HCT116 (cell line): ENCODE measurements at regions not wholly inside any gene's neighbourhood (a gene's known extent, or its start where the extent isn't known, plus 50 kb on each side); places are given as distances from the start of the nearest gene placed in this dataset.

Source experiments
- ATAC-seq: fragments of 200-7000 bp; cut with Tn5 transposase; 2 replicates; pipeline ENCODE4 v1.9.1; 2020; ENCODE audit warnings: mild to moderate bottlenecking, moderate library complexity
- BruUV-seq: library from RNA; stranded (reverse); fragments of 400-500 nt; replicated peaks from 2 replicates; lab custom pipeline; 2021; lab: Mats Ljungman, UMichigan
- CTCF ChIA-PET: fragments of 300-600 bp; sonication (Branson Sonifier 250); formaldehyde crosslinking; loops from one replicate; lab custom pipeline; 2021; ENCODE audit warnings: antibody characterized with exemption; lab: Charles Lee
- POLR2A ChIA-PET: fragments of 300-600, 350-600 bp; sonication (Branson Sonifier 250); formaldehyde crosslinking; loops from one replicate; lab custom pipeline; 2021; ENCODE audit warnings: antibody characterized with exemption; lab: Charles Lee
- RAD21 ChIA-PET, 2 experiments: fragments of 300-600 bp; sonication (Branson Sonifier 250); formaldehyde crosslinking; loops; one replicate each; lab custom pipeline; 2023; ENCODE audit warnings: low total read pairs in 2 of 2; ENCODE audit not compliant: uncharacterized antibody in 2 of 2, unreplicated experiment in 2 of 2, low non-redundant PET in 1 of 2; lab: Charles Lee
- DNase-seq: peaks from one replicate; pipeline ENCODE4 v3.0.0-alpha.2; 2010; ENCODE audit warnings: low read depth, low spot score
- H2AFZ ChIP-seq: fragments of 200-600 bp; shearing (Covaris generic), sonication (generic); 2 replicates; pipeline ENCODE4 v1.6.1; 2017; ENCODE audit warnings: low read depth, mixed run types, mixed read lengths, antibody characterized with exemption, low read length; ENCODE audit not compliant: poor library complexity, severe bottlenecking
- H3K27ac ChIP-seq: 2 replicates; pipeline ENCODE4 v1.5.1; 2012; ENCODE audit warnings: low read depth, low read length
- H3K27me3 ChIP-seq: fragments of 200-600 bp; sonication (generic); 2 replicates; pipeline ENCODE4 v1.6.1; 2016; ENCODE audit warnings: mixed run types, low read length, mixed read lengths; ENCODE audit not compliant: insufficient read depth
- H3K36me3 ChIP-seq, 2 experiments: fragments of 200-500 bp in 1 of 2; fragments of 200-600 bp in 1 of 2; sonication (Bioruptor generic) in 1 of 2; sonication (generic) in 1 of 2; 2 replicates each; pipeline versions ENCODE4 v1.5.1 to v1.6.1; 2014 to 2016; ENCODE audit warnings: low read length in 2 of 2, inconsistent platforms in 1 of 2, mixed read lengths in 1 of 2, mixed run types in 1 of 2; ENCODE audit not compliant: insufficient read depth in 2 of 2, control insufficient read depth in 1 of 2
- H3K4me1 ChIP-seq, 2 experiments: fragments of 200-600 bp in 1 of 2; sonication (generic) in 1 of 2; 2 replicates each; pipeline versions ENCODE4 v1.5.1 to v1.6.1; 2012 to 2017; ENCODE audit warnings: low read length in 2 of 2, inconsistent platforms in 1 of 2, mild to moderate bottlenecking in 1 of 2, mixed read lengths in 1 of 2, mixed run types in 1 of 2, moderate library complexity in 1 of 2; ENCODE audit not compliant: insufficient read depth in 2 of 2, control insufficient read depth in 1 of 2
- H3K4me2 ChIP-seq: fragments of 200-600 bp; sonication (generic); 2 replicates; pipeline ENCODE4 v1.6.1; 2017; ENCODE audit warnings: mixed run types, low read length, mixed read lengths
- H3K4me3 ChIP-seq, 2 experiments: fragments of 200-600 bp in 1 of 2; sonication (generic) in 1 of 2; replicated peaks in 1 of 2; 2 replicates each; pipeline ENCODE4 v1.5.1; 2011 to 2016; ENCODE audit warnings: low read length in 2 of 2, control low read depth in 1 of 2, low read depth in 1 of 2, mild to moderate bottlenecking in 1 of 2, mixed read lengths in 1 of 2, mixed run types in 1 of 2
- H3K79me2 ChIP-seq: fragments of 200-600 bp; sonication (generic); 2 replicates; pipeline ENCODE4 v1.6.1; 2017; ENCODE audit warnings: mild to moderate bottlenecking, mixed run types, low read length, moderate library complexity, mixed read lengths; ENCODE audit not compliant: insufficient read depth
- H3K9ac ChIP-seq: fragments of 200-600 bp; sonication (generic); 2 replicates; pipeline ENCODE4 v1.6.1; 2016; ENCODE audit warnings: low read length, mixed read lengths
- H3K9me2 ChIP-seq: fragments of 200-600 bp; sonication (generic), shearing (Covaris generic); 2 replicates; pipeline ENCODE4 v1.6.1; 2017; ENCODE audit warnings: mixed run types, mild to moderate bottlenecking, moderate library complexity; ENCODE audit not compliant: insufficient read depth
- H3K9me3 ChIP-seq, 2 experiments: fragments of 200-500 bp in 1 of 2; fragments of 200-600 bp in 1 of 2; sonication (Bioruptor generic) in 1 of 2; sonication (generic) in 1 of 2; 2 replicates each; pipeline ENCODE4 v1.6.1; 2014 to 2017; ENCODE audit warnings: low read length in 2 of 2, mixed read lengths in 2 of 2, inconsistent platforms in 1 of 2, low read depth in 1 of 2, mild to moderate bottlenecking in 1 of 2, mixed run types in 1 of 2, moderate library complexity in 1 of 2; ENCODE audit not compliant: control insufficient read depth in 1 of 2, insufficient read depth in 1 of 2
- H4K20me1 ChIP-seq: fragments of 200-600 bp; sonication (generic), shearing (Covaris generic); 2 replicates; pipeline ENCODE4 v1.6.1; 2017; ENCODE audit warnings: mixed run types, mild to moderate bottlenecking, moderate library complexity; ENCODE audit not compliant: insufficient read depth
- CBX3 ChIP-seq: IDR thresholded peaks from 2 replicates; pipeline ENCODE4 v1.6.1; 2012; ENCODE audit warnings: low read depth
- CEBPB ChIP-seq: IDR thresholded peaks from 2 replicates; pipeline ENCODE4 v1.6.1; 2012; ENCODE audit warnings: low read depth
- ELF1 ChIP-seq: IDR thresholded peaks from 2 replicates; pipeline ENCODE4 v1.6.1; 2012; ENCODE audit warnings: low read depth, borderline replicate concordance
- EZH2 ChIP-seq: fragments of 200-600 bp; sonication (generic); IDR thresholded peaks from 2 replicates; pipeline ENCODE4 v1.6.1; 2017; ENCODE audit warnings: antibody characterized with exemption, mixed run types
- EZH2phosphoT487 ChIP-seq: fragments of 200-600 bp; IDR thresholded peaks from 2 replicates; pipeline ENCODE4 v1.6.1; 2018; ENCODE audit warnings: antibody characterized with exemption, borderline replicate concordance
- JUND ChIP-seq: IDR thresholded peaks from 2 replicates; pipeline ENCODE4 v1.6.1; 2012
- POLR2AphosphoS5 ChIP-seq: IDR thresholded peaks from 2 replicates; pipeline ENCODE4 v1.6.1; 2011; ENCODE audit warnings: mild to moderate bottlenecking, low read depth, low read length, moderate library complexity
- RAD21 ChIP-seq: IDR thresholded peaks from 2 replicates; pipeline ENCODE4 v1.6.1; 2012; ENCODE audit warnings: low read depth, mild to moderate bottlenecking
- SIN3A ChIP-seq: IDR thresholded peaks from 2 replicates; pipeline ENCODE4 v1.6.1; 2012; ENCODE audit warnings: low read depth
- SP1 ChIP-seq: IDR thresholded peaks from 2 replicates; pipeline ENCODE4 v1.6.1; 2012; ENCODE audit warnings: low read depth
- SRF ChIP-seq: IDR thresholded peaks from 2 replicates; pipeline ENCODE4 v1.6.1; 2012; ENCODE audit warnings: low read depth
- ZFX ChIP-seq: fragments of 450-650 bp; IDR thresholded peaks from 2 replicates; pipeline ENCODE4 v1.6.1; 2017
- ZNF274 ChIP-seq: fragments of 200-500 bp; sonication (Bioruptor generic); IDR thresholded peaks from 2 replicates; pipeline ENCODE4 v1.6.1; 2014; ENCODE audit warnings: mild to moderate bottlenecking, low read depth, low read length, inconsistent platforms
- intact Hi-C: fragments of 100-400 bp; cut with micrococcal nuclease; formaldehyde crosslinking; loops from 2 replicates; pipeline ENCODE4 v1.10.0; 2022
- TF ChIP-seq, protein P1 (sequence below): IDR thresholded peaks from 2 replicates; pipeline ENCODE4 v1.6.1; 2012; ENCODE audit warnings: low read depth
- TF ChIP-seq, protein P2 (sequence below): IDR thresholded peaks from 2 replicates; pipeline ENCODE4 v1.6.1; 2012
- TF ChIP-seq, protein P3 (sequence below): IDR thresholded peaks from 2 replicates; pipeline ENCODE4 v1.6.1; 2011; ENCODE audit warnings: mild to moderate bottlenecking, low read length, moderate library complexity; ENCODE audit not compliant: insufficient replicate concordance; ENCODE audit errors: extremely low read depth

DNA sequence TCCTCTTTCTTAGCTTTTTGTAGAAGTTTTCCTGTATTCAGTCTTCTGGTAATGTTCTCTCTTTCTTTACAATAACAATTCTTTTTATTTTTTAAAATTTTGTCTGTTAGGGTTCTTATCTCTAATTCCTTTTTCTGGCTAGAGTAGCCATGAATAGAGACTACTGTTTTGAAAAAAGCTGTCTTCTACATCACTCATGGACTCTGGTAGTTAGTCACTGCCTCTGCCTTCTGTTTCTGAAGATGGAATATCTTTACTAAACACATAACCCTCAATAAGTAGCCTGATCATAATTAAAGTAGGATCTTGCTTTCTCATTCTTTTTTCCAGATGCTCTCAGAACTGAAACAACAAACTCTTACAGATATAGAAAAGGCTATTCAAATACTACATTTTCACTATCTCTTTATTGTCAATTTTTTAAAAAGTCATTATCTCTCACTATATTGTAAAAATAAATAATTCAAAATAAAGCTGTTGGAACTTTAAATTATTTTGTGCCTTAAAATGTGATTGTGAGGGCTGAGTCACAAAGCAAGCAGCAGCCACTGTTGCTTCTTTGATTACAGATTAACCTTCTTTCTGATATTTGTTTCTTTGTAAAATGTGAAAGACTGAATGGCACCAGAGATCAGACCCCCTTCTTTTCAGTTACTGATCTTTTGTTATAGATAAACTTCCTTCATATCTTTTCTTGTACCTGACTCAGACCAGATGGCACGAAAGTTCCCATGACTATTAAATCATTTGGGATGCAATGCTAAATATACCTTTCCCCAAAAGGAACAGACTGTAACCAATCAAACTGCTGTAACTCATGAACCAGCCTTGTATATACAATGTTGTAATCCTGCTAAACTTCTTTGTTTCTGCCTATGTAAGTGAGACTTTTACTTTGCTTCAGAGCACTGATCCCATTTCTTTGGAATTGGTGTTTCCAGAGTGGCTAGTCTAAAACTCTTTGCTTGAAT lies 1159.5 kb downstream of the IGSF11 start:
- ATAC-seq: no peak
- Histone ChIP-seq H3K79me2 (no peaks in the 10 kb centered on the region), H3K27ac (no peak overlapping the region), H3K9ac (no peak overlapping the region), H3K36me3 (no peaks in the 10 kb centered on the region), H3K4me3 (no peak overlapping the region), H2AFZ (no peak overlapping the region), H3K4me2 (no peak overlapping the region), H3K9me3 (no peaks in the 10 kb centered on the region), H3K9me2 (no peaks in the 10 kb centered on the region), H3K4me1 (no peaks in the 10 kb centered on the region), H3K27me3 (peaks cover 4% of the 10 kb centered on the region; the same call in 1 of the 2 replicates), H4K20me1 (no peaks in the 10 kb centered on the region)
- no peak for DNase-seq
- POLR2A ChIA-PET: no interaction called here
- BruUV-seq: no TSS peak
- CTCF ChIA-PET: no interaction called here
- no peak for TF ChIP-seq EZH2phosphoT487
- TF ChIP-seq EZH2: no peak
- no peak for TF ChIP-seq ZNF274
- TF ChIP-seq CEBPB: no peak
- no peak for TF ChIP-seq POLR2AphosphoS5
- TF ChIP-seq ZFX: no peak
- TF ChIP-seq SP1: no peak
- TF ChIP-seq ELF1: no peak
- no peak for TF ChIP-seq RAD21
- no peak for TF ChIP-seq SRF
- TF ChIP-seq SIN3A: no peak
- TF ChIP-seq, protein P1, sequence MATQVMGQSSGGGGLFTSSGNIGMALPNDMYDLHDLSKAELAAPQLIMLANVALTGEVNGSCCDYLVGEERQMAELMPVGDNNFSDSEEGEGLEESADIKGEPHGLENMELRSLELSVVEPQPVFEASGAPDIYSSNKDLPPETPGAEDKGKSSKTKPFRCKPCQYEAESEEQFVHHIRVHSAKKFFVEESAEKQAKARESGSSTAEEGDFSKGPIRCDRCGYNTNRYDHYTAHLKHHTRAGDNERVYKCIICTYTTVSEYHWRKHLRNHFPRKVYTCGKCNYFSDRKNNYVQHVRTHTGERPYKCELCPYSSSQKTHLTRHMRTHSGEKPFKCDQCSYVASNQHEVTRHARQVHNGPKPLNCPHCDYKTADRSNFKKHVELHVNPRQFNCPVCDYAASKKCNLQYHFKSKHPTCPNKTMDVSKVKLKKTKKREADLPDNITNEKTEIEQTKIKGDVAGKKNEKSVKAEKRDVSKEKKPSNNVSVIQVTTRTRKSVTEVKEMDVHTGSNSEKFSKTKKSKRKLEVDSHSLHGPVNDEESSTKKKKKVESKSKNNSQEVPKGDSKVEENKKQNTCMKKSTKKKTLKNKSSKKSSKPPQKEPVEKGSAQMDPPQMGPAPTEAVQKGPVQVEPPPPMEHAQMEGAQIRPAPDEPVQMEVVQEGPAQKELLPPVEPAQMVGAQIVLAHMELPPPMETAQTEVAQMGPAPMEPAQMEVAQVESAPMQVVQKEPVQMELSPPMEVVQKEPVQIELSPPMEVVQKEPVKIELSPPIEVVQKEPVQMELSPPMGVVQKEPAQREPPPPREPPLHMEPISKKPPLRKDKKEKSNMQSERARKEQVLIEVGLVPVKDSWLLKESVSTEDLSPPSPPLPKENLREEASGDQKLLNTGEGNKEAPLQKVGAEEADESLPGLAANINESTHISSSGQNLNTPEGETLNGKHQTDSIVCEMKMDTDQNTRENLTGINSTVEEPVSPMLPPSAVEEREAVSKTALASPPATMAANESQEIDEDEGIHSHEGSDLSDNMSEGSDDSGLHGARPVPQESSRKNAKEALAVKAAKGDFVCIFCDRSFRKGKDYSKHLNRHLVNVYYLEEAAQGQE: no peak
- no peak for TF ChIP-seq CBX3
- TF ChIP-seq, protein P2, sequence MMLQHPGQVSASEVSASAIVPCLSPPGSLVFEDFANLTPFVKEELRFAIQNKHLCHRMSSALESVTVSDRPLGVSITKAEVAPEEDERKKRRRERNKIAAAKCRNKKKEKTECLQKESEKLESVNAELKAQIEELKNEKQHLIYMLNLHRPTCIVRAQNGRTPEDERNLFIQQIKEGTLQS: no peak
- TF ChIP-seq, protein P3, sequence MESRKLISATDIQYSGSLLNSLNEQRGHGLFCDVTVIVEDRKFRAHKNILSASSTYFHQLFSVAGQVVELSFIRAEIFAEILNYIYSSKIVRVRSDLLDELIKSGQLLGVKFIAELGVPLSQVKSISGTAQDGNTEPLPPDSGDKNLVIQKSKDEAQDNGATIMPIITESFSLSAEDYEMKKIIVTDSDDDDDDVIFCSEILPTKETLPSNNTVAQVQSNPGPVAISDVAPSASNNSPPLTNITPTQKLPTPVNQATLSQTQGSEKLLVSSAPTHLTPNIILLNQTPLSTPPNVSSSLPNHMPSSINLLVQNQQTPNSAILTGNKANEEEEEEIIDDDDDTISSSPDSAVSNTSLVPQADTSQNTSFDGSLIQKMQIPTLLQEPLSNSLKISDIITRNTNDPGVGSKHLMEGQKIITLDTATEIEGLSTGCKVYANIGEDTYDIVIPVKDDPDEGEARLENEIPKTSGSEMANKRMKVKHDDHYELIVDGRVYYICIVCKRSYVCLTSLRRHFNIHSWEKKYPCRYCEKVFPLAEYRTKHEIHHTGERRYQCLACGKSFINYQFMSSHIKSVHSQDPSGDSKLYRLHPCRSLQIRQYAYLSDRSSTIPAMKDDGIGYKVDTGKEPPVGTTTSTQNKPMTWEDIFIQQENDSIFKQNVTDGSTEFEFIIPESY: no peak
- no peak for TF ChIP-seq JUND
- intact Hi-C loops: loop anchor here (5.0 kb wide), 1 partner anchor 783 kb away; no protein-coding TSS in a partner anchor
- RAD21 ChIA-PET: no interaction called here
